Right lobe of liver (tissue), 4 donors: ENCODE measurements at regions not wholly inside any gene's neighbourhood (a gene's known extent, or its start where the extent isn't known, plus 50 kb on each side); places are given as distances from the start of the nearest gene placed in this dataset.

ENCODE experiments used
- POLR2A ChIP-seq: fragments of 450-650 bp; IDR thresholded peaks from one replicate; pipeline ENCODE4 v1.6.1; 2017; ENCODE audit warnings: antibody characterized with exemption, mild to moderate bottlenecking
- TF ChIP-seq, protein P1 (sequence below), 4 donors: fragments of 200-600 bp in 3 of 4; fragments of 450-650 bp in 1 of 4; IDR thresholded peaks; one replicate each; pipeline versions ENCODE4 v1.5.1 to v1.8.0; 2016 to 2022; ENCODE audit warnings: antibody characterized with exemption in 4 of 4, mild to moderate bottlenecking in 2 of 4
- donor health status: DM: no; HTN: no; CAD: no.
- donor health status: DM: no; HTN: no; CAD: no.
- donor health status: DM: no; HTN: yes; CAD: no.

DNA sequence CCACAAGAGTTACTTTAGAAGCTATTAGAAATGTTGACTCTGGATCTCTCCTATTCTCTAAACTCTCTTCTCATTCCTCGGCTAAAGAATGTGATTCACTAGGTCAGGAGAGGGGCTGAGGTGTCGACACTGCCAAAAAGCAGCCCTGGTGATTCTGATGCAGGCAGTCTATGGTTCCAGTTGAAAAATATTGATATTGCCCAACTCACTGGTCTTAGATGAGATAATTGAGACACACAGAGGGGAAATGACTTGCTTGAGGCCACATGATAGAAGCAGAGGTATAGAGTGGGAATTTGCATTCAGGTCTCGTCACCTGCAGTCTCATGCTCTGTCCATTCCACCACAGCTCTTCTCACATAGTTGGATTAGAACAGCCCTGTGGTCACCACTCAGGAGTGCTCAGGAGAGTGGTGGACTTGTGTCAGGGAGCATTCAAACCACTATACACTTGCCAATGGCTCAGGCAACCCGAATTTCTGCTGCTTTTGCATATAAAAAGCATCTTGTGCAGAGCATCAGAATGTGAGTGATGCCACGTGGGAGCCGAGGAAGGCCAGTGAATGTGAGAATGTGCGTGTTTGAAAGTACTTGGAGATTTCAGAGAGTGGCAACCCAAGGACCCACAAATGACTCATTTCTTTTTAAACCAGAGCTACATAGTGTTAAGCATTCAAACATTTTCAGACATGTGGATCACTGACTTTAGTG is 65.1 kb upstream of the CTLA4 start:
- TF ChIP-seq, protein P1, sequence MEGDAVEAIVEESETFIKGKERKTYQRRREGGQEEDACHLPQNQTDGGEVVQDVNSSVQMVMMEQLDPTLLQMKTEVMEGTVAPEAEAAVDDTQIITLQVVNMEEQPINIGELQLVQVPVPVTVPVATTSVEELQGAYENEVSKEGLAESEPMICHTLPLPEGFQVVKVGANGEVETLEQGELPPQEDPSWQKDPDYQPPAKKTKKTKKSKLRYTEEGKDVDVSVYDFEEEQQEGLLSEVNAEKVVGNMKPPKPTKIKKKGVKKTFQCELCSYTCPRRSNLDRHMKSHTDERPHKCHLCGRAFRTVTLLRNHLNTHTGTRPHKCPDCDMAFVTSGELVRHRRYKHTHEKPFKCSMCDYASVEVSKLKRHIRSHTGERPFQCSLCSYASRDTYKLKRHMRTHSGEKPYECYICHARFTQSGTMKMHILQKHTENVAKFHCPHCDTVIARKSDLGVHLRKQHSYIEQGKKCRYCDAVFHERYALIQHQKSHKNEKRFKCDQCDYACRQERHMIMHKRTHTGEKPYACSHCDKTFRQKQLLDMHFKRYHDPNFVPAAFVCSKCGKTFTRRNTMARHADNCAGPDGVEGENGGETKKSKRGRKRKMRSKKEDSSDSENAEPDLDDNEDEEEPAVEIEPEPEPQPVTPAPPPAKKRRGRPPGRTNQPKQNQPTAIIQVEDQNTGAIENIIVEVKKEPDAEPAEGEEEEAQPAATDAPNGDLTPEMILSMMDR (IDR thresholded peaks at IDR 0.05): no peak
- no peak for TF ChIP-seq POLR2A
